ENCODE measurements at regions not wholly inside any gene's neighbourhood (a gene's known extent, or its start where the extent isn't known, plus 50 kb on each side); places are given as distances from the start of the nearest gene placed in this dataset.

- Histone ChIP-seq H3K27ac (no peak overlapping the region), H3K27me3 (ENCODE audit: insufficient read depth, low read depth, severe bottlenecking) (no peaks in the 10 kb centered on the region), H3K9me3 (ENCODE audit: severe bottlenecking) (no peaks in the 10 kb centered on the region), H3K4me3 (ENCODE audit: low read depth, low read length) (no peak overlapping the region), H3K36me3 (no peaks in the 10 kb centered on the region)
- DNase-seq, result no peak
- TF ChIP-seq, protein P1, sequence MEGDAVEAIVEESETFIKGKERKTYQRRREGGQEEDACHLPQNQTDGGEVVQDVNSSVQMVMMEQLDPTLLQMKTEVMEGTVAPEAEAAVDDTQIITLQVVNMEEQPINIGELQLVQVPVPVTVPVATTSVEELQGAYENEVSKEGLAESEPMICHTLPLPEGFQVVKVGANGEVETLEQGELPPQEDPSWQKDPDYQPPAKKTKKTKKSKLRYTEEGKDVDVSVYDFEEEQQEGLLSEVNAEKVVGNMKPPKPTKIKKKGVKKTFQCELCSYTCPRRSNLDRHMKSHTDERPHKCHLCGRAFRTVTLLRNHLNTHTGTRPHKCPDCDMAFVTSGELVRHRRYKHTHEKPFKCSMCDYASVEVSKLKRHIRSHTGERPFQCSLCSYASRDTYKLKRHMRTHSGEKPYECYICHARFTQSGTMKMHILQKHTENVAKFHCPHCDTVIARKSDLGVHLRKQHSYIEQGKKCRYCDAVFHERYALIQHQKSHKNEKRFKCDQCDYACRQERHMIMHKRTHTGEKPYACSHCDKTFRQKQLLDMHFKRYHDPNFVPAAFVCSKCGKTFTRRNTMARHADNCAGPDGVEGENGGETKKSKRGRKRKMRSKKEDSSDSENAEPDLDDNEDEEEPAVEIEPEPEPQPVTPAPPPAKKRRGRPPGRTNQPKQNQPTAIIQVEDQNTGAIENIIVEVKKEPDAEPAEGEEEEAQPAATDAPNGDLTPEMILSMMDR (IDR thresholded peaks at IDR 0.05; ENCODE audit: low read depth, low read length), result no peak
Measured at GRCh38 chr18:69349912-69350597, 50.6 kb upstream of the DOK6 start.

Measured in WERI-Rb-1 (cell line).